CD4-positive, alpha-beta T cell (primary cell): ENCODE measurements at regions not wholly inside any gene's neighbourhood (a gene's known extent, or its start where the extent isn't known, plus 50 kb on each side); places are given as distances from the start of the nearest gene placed in this dataset.

Experiments
- ATAC-seq: fragments of 200-7000 bp; cut with Tn5 transposase; one replicate; pipeline ENCODE4 v1.10.0; 2022; ENCODE audit warnings: mild to moderate bottlenecking; ENCODE audit not compliant: poor library complexity
- CTCF ChIA-PET: fragments of 350-600 bp; sonication (Branson Sonifier 250); formaldehyde crosslinking; loops from one replicate; lab custom pipeline; 2021; ENCODE audit warnings: antibody characterized with exemption, inconsistent platforms; lab: Charles Lee
- POLR2A ChIA-PET: fragments of 350-600 bp; sonication (Branson Sonifier 250); formaldehyde crosslinking; loops from one replicate; lab custom pipeline; 2021; ENCODE audit warnings: antibody characterized with exemption, inconsistent platforms; lab: Charles Lee
- DNase-seq, 14 experiments: peaks; one replicate each; pipeline ENCODE4 v3.0.0-alpha.2; 2013 to 2020; ENCODE audit warnings: mixed read lengths in 2 of 14
- H3K27ac ChIP-seq, 2 donors: one replicate each; pipeline versions ENCODE4 v1.5.1 to v1.7.0; 2013; ENCODE audit warnings: low read length in 2 of 2, low read depth in 1 of 2, mild to moderate bottlenecking in 1 of 2
- H3K27me3 ChIP-seq, 2 experiments: 1 replicate in 1 of 2; 2 replicates in 1 of 2; pipeline versions ENCODE4 v1.6.1 to v1.7.0; 2013; ENCODE audit warnings: low read length in 2 of 2, control low read depth in 1 of 2, mild to moderate bottlenecking in 1 of 2, moderate library complexity in 1 of 2; ENCODE audit not compliant: insufficient read depth in 2 of 2, control insufficient read depth in 1 of 2
- H3K36me3 ChIP-seq: one replicate; pipeline ENCODE4 v1.6.1; 2013; ENCODE audit warnings: low read length, control low read depth; ENCODE audit not compliant: insufficient read depth
- H3K4me1 ChIP-seq: one replicate; pipeline ENCODE4 v1.6.1; 2013; ENCODE audit warnings: low read length, control low read depth; ENCODE audit not compliant: insufficient read depth
- H3K4me3 ChIP-seq: one replicate; pipeline ENCODE4 v1.5.1; 2013; ENCODE audit warnings: mild to moderate bottlenecking, low read length, moderate library complexity
- H3K9me3 ChIP-seq, 2 experiments: 1 replicate in 1 of 2; 2 replicates in 1 of 2; pipeline versions ENCODE4 v1.6.1 to v1.7.0; 2013; ENCODE audit warnings: low read length in 2 of 2, mild to moderate bottlenecking in 2 of 2, control low read depth in 1 of 2, moderate library complexity in 1 of 2; ENCODE audit not compliant: control insufficient read depth in 1 of 2, insufficient read depth in 1 of 2
- H3K27ac Mint-ChIP-seq: one replicate; pipeline ENCODE4 v1.8.0; 2020; ENCODE audit warnings: mixed read lengths
- H3K27me3 Mint-ChIP-seq: one replicate; pipeline ENCODE4 v1.8.0; 2021; ENCODE audit warnings: mixed read lengths
- H3K36me3 Mint-ChIP-seq: one replicate; pipeline ENCODE4 v1.8.0; 2021; ENCODE audit warnings: low read depth, mixed read lengths
- H3K4me1 Mint-ChIP-seq: one replicate; pipeline ENCODE4 v1.8.0; 2021; ENCODE audit warnings: low read depth, mixed read lengths
- H3K4me3 Mint-ChIP-seq: one replicate; pipeline ENCODE4 v1.8.0; 2020; ENCODE audit warnings: mild to moderate bottlenecking, mixed read lengths
- H3K9me3 Mint-ChIP-seq: one replicate; pipeline ENCODE4 v1.8.0; 2020; ENCODE audit warnings: mixed read lengths
- CTCF ChIP-seq: fragments of 200-600 bp; IDR thresholded peaks from one replicate; pipeline ENCODE4 v1.8.0; 2022; ENCODE audit warnings: antibody characterized with exemption, mild to moderate bottlenecking
- intact Hi-C, 2 experiments: fragments of 100-400 bp; cut with DNase I in 1 of 2; cut with micrococcal nuclease in 1 of 2; formaldehyde crosslinking; loops; one replicate each; pipeline versions ENCODE4 v1.15.1 to v1.9.0; 2023 to 2025; cut with DNase I, micrococcal nuclease

GRCh38 chr7:13217768-13218167, 530.3 kb downstream of the ARL4A start:
- Histone ChIP-seq H3K27ac (no peak overlapping the region), H3K36me3 (no peaks in the 10 kb centered on the region), H3K4me3 (no peak overlapping the region), H3K27me3 (no peaks in the 10 kb centered on the region), H3K4me1 (no peaks in the 10 kb centered on the region), H3K9me3 (no peaks in the 10 kb centered on the region)
- intact Hi-C loops = no loop called here
- TF ChIP-seq CTCF = no peak
- Mint-ChIP-seq H3K9me3 (no peaks in the 10 kb centered on the region), H3K4me3 (no peak overlapping the region), H3K27me3 (no peaks in the 10 kb centered on the region), H3K27ac (no peak overlapping the region), H3K36me3 (no peaks in the 10 kb centered on the region), H3K4me1 (no peaks in the 10 kb centered on the region)
- ATAC-seq = no peak
- DNase-seq = no peak
- ChIA-PET CTCF (no interaction called here), POLR2A (no interaction called here)

- H3K4me1 Mint-ChIP-seq = no peaks in the 10 kb centered on the region
- H3K27ac Mint-ChIP-seq = no peak overlapping the region
- ATAC-seq (no peak), DNase-seq (no peak)
- H3K36me3 Mint-ChIP-seq = no peaks in the 10 kb centered on the region
- POLR2A ChIA-PET = no interaction called here
- no peak overlapping the region for H3K4me3 Mint-ChIP-seq
- intact Hi-C loops = no loop called here
- TF ChIP-seq CTCF = no peak
- H3K36me3 ChIP-seq = no peaks in the 10 kb centered on the region
- CTCF ChIA-PET = interaction anchor here (0.6 kb wide), 1 partner anchor 673 kb away, joined by 3 read pairs; no protein-coding TSS in a partner anchor
- H3K27me3 ChIP-seq = no peaks in the 10 kb centered on the region
- H3K4me1 ChIP-seq = no peaks in the 10 kb centered on the region
- H3K27ac ChIP-seq = no peak overlapping the region
- no peaks in the 10 kb centered on the region for H3K9me3 ChIP-seq
- no peaks in the 10 kb centered on the region for H3K27me3 Mint-ChIP-seq
- H3K9me3 Mint-ChIP-seq = no peaks in the 10 kb centered on the region
- H3K4me3 ChIP-seq = no peak overlapping the region
These were observed 537.6 kb downstream of the ARL4A start for GRCh38 chr7:13225068-13225467.

GRCh38 chr7:13226385-13226784, 539.0 kb downstream of the ARL4A start:
- DNase-seq (no peak), ATAC-seq (no peak)
- Histone ChIP-seq H3K36me3 (no peaks in the 10 kb centered on the region), H3K4me1 (no peaks in the 10 kb centered on the region), H3K9me3 (no peaks in the 10 kb centered on the region), H3K27me3 (no peaks in the 10 kb centered on the region), H3K4me3 (no peak overlapping the region), H3K27ac (no peak overlapping the region)
- no peak for TF ChIP-seq CTCF
- ChIA-PET POLR2A (no interaction called here), CTCF (no interaction called here)
- Mint-ChIP-seq H3K27ac (no peak overlapping the region), H3K4me1 (no peaks in the 10 kb centered on the region), H3K9me3 (no peaks in the 10 kb centered on the region), H3K27me3 (no peaks in the 10 kb centered on the region), H3K36me3 (no peaks in the 10 kb centered on the region), H3K4me3 (no peak overlapping the region)
- intact Hi-C loops = no loop called here
